ENCODE measurements at regions not wholly inside any gene's neighbourhood (a gene's known extent, or its start where the extent isn't known, plus 50 kb on each side); places are given as distances from the start of the nearest gene placed in this dataset.

GRCh38 chr4:96887857-96888256 is 1048.0 kb downstream of the PDHA2 start:
- POLR2A ChIA-PET (ENCODE audit: low non-redundant PET) = no interaction called here
- Histone ChIP-seq H3K9me3 (ENCODE audit: low read depth, low read length, poor library complexity, severe bottlenecking) (no peaks in the 10 kb centered on the region), H3K36me3 (ENCODE audit: insufficient read depth, low read length, poor library complexity, severe bottlenecking) (no peaks in the 10 kb centered on the region), H3K4me3 (ENCODE audit: low read depth, low read length, poor library complexity, severe bottlenecking) (no peak overlapping the region), H3K4me1 (ENCODE audit: insufficient read depth, low read length, poor library complexity, severe bottlenecking) (no peaks in the 10 kb centered on the region), H3K27me3 (replicated peaks; ENCODE audit: insufficient read depth, low read depth, low read length, poor library complexity) (no peaks in the 10 kb centered on the region), H3K27ac (ENCODE audit: low read depth, low read length, poor library complexity, severe bottlenecking) (no peak overlapping the region)
- DNase-seq (ENCODE audit: low spot score) = no peak
- CTCF ChIA-PET = no interaction called here
- BruUV-seq (replicated peaks) = no TSS peak
- TF ChIP-seq EZH2 (IDR thresholded peaks at IDR 0.05; ENCODE audit: borderline replicate concordance, low read depth, low read length, poor library complexity, severe bottlenecking) (no peak), CTCF (conservative IDR thresholded peaks at IDR 0.05; ENCODE audit: low read depth, low read length) (no peak)
- intact Hi-C loops (cut with micrococcal nuclease; ENCODE audit: unreplicated experiment) = no loop called here

GRCh38 chr4:96894621-96895020 is 1054.7 kb downstream of the PDHA2 start:
- Histone ChIP-seq H3K27ac (ENCODE audit: low read depth, low read length, poor library complexity, severe bottlenecking) (no peak overlapping the region), H3K9me3 (ENCODE audit: low read depth, low read length, poor library complexity, severe bottlenecking) (no peaks in the 10 kb centered on the region), H3K4me3 (ENCODE audit: low read depth, low read length, poor library complexity, severe bottlenecking) (no peak overlapping the region), H3K27me3 (replicated peaks; ENCODE audit: insufficient read depth, low read depth, low read length, poor library complexity) (no peaks in the 10 kb centered on the region), H3K4me1 (ENCODE audit: insufficient read depth, low read length, poor library complexity, severe bottlenecking) (no peaks in the 10 kb centered on the region), H3K36me3 (ENCODE audit: insufficient read depth, low read length, poor library complexity, severe bottlenecking) (no peaks in the 10 kb centered on the region)
- ChIA-PET CTCF (no interaction called here), POLR2A (ENCODE audit: low non-redundant PET) (no interaction called here)
- TF ChIP-seq CTCF (conservative IDR thresholded peaks at IDR 0.05; ENCODE audit: low read depth, low read length) = no peak
- no peak for TF ChIP-seq EZH2 (IDR thresholded peaks at IDR 0.05; ENCODE audit: borderline replicate concordance, low read depth, low read length, poor library complexity, severe bottlenecking)
- no peak for DNase-seq (ENCODE audit: low spot score)
- BruUV-seq (replicated peaks) = no TSS peak
- intact Hi-C loops (cut with micrococcal nuclease; ENCODE audit: unreplicated experiment) = no loop called here

- Histone ChIP-seq H3K27ac (ENCODE audit: low read depth, low read length, poor library complexity, severe bottlenecking) (no peak overlapping the region), H3K36me3 (ENCODE audit: insufficient read depth, low read length, poor library complexity, severe bottlenecking) (no peaks in the 10 kb centered on the region), H3K27me3 (replicated peaks; ENCODE audit: insufficient read depth, low read depth, low read length, poor library complexity) (no peaks in the 10 kb centered on the region), H3K9me3 (ENCODE audit: low read depth, low read length, poor library complexity, severe bottlenecking) (no peaks in the 10 kb centered on the region), H3K4me3 (ENCODE audit: low read depth, low read length, poor library complexity, severe bottlenecking) (no peak overlapping the region), H3K4me1 (ENCODE audit: insufficient read depth, low read length, poor library complexity, severe bottlenecking) (no peaks in the 10 kb centered on the region)
- no TSS peak for BruUV-seq (replicated peaks)
- ChIA-PET POLR2A (ENCODE audit: low non-redundant PET) (no interaction called here), CTCF (no interaction called here)
- intact Hi-C loops (cut with micrococcal nuclease; ENCODE audit: unreplicated experiment) = no loop called here
- DNase-seq (ENCODE audit: low spot score) = no peak
- no peak for TF ChIP-seq CTCF (conservative IDR thresholded peaks at IDR 0.05; ENCODE audit: low read depth, low read length)
- no peak for TF ChIP-seq EZH2 (IDR thresholded peaks at IDR 0.05; ENCODE audit: borderline replicate concordance, low read depth, low read length, poor library complexity, severe bottlenecking)
These were observed 1055.9 kb downstream of the PDHA2 start for GRCh38 chr4:96895826-96896225.

All from A673 (cell line).